HG02870 (cell line): ENCODE measurements at regions not wholly inside any gene's neighbourhood (a gene's known extent, or its start where the extent isn't known, plus 50 kb on each side); places are given as distances from the start of the nearest gene placed in this dataset.
A peak's percentile ranks its signal among the peaks of the same experiment; 100 is the strongest.

Source experiments
- ATAC-seq: cut with Tn5 transposase; IDR thresholded peaks from one replicate; pipeline ENCODE4 v1.9.1; 2021; ENCODE audit warnings: mild to moderate bottlenecking, moderate library complexity; ENCODE audit not compliant: unreplicated experiment

DNA sequence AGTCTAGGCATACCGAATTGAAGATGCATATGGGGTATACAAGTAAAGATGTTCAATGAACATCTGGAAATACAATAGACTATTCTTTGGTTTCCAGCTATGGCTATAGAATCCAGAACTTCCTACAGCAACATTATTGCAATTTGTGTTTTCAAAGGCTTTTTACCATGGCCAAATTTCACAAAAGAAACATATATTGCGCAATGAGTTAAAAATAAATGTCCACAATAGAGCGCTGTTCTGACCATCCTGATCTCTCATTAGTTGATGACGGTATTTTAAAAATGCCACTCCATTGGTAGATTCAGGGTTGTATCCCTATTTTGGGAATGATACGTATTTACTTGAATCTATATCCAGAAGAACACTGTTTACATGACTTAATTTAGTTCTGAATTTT, 139.2 kb downstream of the LINC00632 start:
- ATAC-seq = no peak

DNA sequence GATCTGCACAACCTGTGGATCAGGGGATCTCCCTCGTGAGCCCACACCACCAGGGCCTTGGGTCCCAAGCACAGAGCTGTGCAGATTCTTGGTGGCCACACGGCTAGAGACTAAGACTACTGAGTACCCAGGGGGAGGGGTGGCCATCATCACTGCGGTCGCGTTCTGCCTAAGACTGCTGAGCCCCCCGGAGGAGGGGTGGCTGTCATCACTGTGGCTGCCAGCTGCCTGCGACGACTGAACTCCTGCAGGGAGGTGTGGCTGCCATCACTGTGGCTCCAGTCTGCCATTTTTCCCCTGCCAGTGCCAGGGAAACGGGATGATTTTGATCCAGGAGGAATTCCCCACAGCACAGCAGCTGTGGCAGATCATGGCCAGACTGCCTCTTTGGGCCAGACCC, 141.7 kb upstream of the SPANXB1 start:
- ATAC-seq = no peak

DNA sequence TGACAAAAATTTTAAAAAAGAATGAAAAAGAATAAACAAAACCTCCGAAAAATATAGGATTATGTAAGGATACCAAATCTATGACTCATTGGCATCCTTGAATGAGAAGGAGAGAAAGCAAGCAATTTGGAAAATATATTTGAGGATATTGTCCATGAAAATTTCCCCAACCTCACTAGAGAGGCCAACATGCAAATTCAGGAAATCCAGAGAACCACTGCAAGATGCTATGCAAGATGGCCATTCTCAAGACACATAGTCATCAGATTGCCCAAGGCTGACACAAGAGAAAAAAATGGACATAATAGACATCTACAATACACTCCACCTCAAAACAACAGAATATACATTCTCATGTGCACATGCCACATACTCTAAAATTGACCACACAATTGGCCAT, 135.9 kb upstream of the SPANXB1 start:
- no peak for ATAC-seq

DNA sequence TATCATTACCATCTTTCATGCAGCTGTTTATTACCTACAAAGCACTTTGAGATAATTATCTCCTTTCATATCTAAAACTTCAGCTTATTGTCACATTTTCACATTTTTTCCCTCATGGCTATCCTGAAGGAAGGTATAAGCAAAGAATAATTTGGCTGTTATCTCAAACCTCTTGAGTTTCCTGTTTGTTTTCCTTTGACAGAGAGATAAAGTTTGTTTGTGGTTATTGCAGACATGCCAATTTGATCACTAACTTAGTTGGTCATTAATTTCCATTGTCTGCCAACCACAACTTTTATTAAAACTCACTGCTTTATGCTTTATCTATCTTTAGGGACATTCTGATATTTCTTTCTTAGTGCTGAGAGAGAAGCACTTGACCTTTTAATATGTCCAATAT, 89.8 kb upstream of the SPANXB1 start:
- ATAC-seq = no peak

DNA sequence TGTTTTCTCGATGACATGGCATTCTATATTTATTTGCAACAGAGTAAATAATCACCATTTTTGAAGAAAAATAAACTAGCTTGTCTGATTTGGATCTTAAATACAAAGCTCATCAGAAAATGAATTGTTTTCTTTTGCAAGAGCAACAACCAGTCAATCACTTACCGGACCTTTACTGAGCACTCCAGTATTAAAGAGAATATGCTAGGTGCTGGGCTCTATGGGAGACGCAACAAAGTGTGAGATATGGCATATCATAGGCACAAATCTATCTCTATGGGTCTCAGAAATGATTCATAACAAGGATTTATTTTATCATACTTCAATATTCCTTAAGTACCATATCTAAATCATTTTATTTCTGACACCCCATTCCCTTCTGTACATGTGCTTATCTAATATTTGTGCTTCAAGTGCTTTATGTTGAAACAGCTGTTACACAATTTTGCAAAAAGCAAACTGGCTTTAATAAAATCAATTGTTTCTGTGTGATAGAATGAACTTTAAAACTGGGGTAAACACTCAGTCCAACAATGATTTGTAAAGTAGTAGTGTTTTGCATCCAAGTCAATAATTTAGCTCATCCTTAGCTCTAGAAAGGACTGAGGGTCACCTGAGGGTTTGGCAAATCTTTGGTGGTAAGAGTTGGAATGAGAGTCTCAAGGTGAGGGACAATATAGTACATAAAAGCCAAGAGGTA, 88.4 kb upstream of the SPANXB1 start:
- no peak for ATAC-seq

DNA sequence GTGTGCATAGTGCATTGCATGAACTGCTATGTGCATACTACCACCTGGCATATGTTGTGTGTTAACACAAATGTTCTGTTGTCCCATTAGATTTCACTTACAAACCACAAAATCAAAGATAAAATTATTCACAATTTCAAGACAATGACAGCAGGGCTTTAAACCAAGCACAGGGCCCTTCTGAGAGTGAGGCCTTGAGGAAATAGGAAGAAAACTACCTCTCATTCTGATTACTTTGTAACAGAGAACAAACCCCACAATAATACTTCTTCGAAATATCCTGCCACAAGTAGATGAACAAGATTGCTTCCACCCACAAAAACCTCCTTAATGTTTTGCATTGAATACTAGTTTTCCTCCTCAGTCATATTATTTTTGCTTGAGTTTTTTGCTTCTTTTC, 85.5 kb upstream of the SPANXB1 start:
- ATAC-seq = no peak

DNA sequence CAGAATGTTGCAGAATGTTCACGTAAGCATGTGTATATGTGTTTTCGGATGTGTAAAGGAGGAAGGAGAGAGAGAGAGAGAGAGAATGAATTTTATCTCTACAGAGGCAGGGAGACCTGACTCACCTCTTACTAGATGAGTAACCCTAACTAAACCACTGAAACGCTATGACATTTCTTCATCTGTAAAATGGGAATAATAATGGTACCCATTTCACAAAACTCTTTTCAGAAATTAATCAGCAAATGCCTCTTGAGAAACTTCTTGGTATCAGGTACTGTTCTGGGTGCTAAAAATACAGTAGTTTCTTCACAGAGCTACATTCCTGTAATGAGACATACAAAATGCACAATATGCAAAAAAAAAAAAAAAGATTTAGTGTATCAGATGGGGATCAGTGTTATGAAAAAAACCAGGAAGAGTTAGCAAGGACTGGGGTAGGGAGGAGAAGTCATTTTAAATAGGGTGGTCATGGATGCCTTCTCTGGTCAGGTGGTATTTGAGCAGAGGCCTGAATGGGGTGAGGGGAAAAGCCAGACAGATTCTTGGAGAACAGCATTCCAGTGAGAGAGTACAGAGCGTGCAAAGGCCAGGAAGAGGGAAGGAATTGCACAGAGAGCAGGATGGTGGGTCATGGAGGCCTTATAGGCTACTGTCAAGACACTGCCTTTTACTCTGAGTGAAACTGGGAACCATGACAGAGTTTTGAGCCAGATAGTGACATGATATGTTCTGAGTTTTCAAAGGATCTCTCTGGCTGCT, 84.9 kb upstream of the SPANXB1 start:
- peak; percentile 64 for ATAC-seq

DNA sequence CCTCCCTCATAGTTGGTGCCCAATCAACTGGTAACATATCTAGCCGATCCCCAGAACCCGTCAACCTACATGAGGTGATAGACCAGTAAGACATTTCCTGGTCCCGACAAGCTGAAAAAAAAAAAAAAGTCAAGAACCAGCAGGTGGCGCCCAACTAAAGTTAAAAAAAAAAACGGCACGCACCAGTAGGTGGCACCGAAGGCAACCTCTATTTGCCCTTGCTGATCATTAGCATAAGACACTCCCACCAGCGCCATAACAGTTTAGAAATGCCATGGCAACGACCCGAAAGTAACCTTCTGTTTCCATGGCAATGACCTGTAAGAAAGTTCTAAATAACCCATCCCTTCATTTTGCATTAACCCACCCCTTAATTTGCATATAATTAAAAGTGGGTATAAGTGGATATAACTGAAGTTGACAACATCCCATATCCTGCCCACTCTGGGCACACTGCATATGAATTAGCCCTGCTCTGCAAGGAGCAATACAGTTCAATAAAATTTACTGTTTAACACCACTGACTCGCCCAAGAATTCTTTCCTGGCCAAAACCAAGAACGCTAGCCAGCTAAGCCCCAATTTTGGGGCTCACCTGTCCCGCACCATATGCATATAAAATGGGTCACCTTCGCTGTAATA, 83.9 kb upstream of the SPANXB1 start:
- peak; percentile 73 for ATAC-seq

DNA sequence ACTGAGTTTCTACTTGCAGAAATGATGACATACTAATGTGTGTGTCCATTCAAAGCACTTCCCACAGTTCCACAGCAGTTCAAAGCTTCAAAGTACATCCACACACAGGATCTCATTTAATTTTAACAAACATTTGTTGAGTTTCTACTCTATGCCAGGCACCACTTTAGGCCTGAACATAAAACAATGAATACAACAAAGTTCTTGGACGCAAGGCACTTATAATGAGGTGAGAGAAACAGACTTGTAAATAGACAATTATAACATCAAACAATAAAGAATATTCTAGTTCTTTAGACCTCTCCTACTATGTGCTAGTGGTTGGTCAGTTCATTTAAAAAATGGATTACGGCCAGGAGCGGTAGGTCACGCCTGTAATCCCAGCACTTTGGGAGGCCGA, 82.0 kb upstream of the SPANXB1 start:
- ATAC-seq = no peak

DNA sequence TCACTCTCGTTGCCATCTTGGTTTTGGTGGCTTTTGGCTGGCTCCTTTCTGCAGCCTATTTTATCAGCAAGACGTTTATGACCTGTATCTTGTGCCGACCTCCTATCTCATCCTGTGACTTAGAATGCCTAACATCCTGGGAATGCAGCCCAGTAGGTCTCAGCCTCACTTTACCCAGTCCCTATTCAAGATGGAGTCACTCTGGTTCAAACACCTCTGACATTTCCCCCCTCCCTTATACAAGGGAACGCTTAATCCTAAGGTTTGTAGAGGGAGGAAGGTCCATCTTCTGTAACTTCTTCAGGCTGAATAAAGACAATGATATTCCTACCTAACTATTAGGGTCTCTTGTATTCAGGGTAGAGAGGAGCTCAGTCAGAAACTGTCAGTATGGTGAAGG, 79.3 kb upstream of the SPANXB1 start:
- no peak for ATAC-seq

DNA sequence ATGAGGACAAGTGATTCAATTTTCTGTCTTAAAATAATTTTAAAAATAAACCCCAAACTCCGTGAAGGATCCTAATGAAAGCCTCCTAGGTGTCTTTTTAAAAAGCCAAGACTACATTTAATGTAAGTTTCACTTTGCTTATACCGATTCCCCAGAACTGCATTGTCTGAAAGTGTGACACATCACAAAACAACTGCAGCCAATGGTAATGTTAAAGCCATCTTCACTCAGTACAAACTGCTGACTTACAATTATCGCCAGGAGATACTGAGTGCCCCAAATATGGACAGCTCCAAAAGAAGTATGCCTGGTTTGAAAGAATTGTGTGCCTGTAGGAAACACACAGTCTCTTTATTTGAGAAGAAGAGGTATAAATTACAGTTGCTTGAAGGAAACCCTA, 73.7 kb upstream of the SPANXB1 start:
- no peak for ATAC-seq

DNA sequence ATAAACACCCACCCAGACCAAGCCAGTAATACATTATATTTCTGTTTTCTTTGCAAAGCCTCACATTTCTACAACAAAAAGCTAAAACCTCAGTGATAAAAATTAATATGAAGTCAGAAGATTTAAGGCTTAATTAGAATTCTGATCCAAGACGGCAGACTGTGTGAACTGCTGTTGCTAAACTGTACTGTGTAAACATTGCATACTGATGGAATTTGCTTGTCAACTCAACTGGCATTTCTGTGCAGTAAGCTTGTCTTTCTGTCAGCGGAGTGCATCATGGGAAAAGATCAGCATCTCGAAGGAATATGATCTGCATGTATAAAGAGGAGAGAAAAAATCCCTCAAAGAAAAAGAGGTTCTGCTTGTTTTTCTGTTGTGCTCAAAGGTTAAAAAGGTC, 69.4 kb upstream of the SPANXB1 start:
- no peak for ATAC-seq

DNA sequence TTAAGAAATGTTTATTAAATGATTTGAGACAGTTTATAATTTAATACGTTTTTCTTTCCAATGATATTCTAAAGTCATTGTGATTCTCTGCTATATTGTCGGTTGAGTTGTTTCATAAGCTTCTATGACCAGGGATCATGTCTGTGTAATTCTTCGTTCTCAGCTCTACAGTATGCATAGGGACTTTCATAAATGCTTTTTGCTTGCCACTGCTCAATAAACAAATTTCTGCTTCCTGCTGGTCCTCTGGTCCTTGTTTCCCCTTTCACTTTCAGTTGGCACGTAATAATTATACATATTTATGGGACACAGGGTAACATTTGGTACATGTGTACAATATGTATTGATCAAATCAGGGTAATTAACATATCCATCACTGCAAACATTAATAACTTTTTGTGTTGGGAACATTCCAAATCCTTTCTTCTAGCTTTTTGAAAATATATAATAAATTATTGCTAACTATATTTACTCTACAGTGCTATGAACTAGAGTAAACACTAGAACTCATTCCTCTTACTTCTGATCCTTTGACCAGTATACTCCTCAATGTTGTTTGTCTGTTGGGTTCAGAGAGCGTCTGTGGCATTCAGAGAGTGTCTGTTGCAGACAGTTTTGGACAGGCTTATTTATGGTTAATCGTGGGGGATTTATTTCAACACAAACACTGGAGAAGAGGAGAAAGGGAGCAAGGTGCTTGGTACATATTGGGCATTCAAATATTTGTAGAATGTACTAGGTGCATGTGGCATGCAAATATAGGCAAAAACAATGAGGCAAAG, 68.3 kb upstream of the SPANXB1 start:
- no peak for ATAC-seq

DNA sequence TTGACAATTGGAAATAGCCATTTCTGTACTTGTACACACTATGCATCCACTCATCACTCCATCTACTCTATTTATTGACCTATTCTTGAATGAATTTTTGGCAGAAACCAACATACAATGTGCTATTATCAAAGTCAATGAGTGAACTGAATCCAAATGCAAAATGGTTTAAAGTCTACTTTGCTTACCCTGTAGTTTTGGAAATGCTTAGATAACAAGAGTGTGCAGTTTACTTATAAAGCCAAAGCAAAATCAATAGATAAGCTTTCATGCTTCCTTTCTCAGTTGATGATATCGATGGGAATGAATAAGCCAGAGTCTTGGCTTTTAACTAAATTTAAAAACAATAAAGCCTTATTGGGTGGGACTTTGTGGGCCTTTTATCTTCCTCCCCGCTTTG, 58.9 kb upstream of the SPANXB1 start:
- no peak for ATAC-seq

DNA sequence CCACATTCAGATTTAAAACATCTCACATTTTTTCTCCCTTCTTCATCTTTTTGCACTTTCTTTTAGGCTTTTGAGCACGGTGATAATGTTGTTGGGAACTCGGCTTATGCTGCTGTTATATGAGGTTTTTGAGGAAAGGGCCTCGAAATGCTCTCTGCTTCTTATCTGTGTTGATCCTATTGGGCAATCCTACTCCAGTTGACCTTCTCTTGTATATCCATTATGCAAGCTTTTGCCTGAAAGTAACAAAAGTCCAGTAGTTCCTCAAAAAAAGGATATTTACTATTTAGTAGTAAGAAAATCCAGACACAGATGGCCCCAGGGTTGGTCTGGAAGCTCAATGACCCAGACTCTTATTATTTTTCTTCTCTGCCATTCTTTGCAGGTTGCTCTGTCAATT, 57.7 kb upstream of the SPANXB1 start:
- ATAC-seq = no peak

DNA sequence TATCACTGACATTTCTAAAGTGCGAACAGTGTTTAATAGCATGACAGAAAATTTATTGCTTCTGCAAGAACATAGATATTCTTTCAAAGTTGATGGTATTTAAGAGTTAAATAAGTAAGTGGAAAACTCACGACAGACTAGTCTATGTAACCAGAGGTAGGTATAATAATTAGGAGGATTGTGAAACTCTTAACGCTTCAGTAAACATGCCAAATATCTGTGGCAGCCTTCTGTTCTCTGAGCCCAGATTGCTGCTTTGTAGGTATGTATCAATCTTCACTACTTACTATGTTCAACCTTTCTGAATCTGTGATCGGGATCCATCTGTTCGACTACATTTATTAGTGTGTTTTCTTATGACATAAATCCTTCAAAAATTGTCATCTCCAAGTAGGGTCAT, 53.6 kb upstream of the SPANXB1 start:
- ATAC-seq = no peak

DNA sequence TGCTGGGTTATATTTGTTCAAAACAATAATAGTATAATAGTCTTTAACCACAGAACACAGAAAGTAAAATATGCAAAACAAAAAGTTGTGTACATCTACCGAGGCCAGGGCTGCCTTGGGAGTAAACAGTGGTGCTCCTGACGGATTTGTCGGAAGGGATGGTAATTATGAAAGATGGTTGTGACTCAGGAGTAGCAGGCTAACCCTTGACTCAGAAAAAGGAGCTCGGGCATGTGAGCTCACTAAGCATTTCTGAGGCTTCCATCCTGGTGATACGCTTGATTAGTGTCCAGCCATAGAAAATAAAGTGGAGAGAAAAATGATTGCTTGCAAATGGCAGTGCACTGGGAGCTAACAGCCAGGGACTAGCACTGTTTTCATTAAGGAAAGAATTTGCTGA, 53.2 kb upstream of the SPANXB1 start:
- ATAC-seq = no peak
